Chondrocyte (in vitro differentiated cells): ENCODE measurements at regions not wholly inside any gene's neighbourhood (a gene's known extent, or its start where the extent isn't known, plus 50 kb on each side); places are given as distances from the start of the nearest gene placed in this dataset.

ENCODE experiments used
- DNase-seq: peaks from one replicate; pipeline ENCODE4 v3.0.0; 2021; ENCODE audit warnings: mixed read lengths, low spot score
- H3K27ac Mint-ChIP-seq: one replicate; pipeline ENCODE4 v1.8.0; 2021; ENCODE audit warnings: mild to moderate bottlenecking, moderate library complexity, mixed read lengths; ENCODE audit not compliant: unreplicated experiment
- H3K27me3 Mint-ChIP-seq: 2 replicates; pipeline ENCODE4 v1.8.0; 2021; ENCODE audit warnings: low read depth, mixed read lengths
- H3K36me3 Mint-ChIP-seq: 2 replicates; pipeline ENCODE4 v1.8.0; 2021; ENCODE audit warnings: low read depth, mixed read lengths
- H3K4me1 Mint-ChIP-seq: 2 replicates; pipeline ENCODE4 v1.8.0; 2021; ENCODE audit warnings: low read depth, mild to moderate bottlenecking, mixed read lengths
- H3K4me3 Mint-ChIP-seq: one replicate; pipeline ENCODE4 v1.8.0; 2021; ENCODE audit warnings: mild to moderate bottlenecking, moderate library complexity, mixed read lengths; ENCODE audit not compliant: unreplicated experiment
- H3K9me3 Mint-ChIP-seq: 2 replicates; pipeline ENCODE4 v1.8.0; 2021; ENCODE audit warnings: low read depth, mixed read lengths
- TF ChIP-seq, protein P1 (sequence below): fragments of 200-600 bp; sonication (generic); IDR thresholded peaks from 2 replicates; pipeline ENCODE4 v1.5.0; 2021; ENCODE audit warnings: antibody characterized with exemption, mild to moderate bottlenecking, moderate library complexity

DNA sequence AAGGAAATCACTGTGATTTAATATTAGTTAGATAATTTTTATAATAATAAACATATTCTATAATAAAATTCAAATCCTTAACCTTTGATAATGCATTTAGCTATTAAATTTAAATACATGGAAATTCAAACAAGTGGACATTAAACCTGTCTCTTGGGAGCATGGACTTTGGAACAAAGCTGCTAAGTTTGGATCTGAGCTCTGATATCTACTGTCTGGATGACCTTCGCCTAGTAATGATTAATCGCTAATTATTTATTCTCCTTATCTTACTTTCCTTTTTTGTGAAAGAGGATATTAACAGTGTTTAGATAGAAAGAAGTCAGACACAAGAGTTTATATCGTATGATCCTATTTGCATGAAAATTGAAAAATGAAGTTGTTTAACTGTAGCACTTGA is 980.9 kb downstream of the FSTL5 start:
- Mint-ChIP-seq H3K36me3 (no peaks in the 10 kb centered on the region), H3K4me1 (peaks cover 7% of the 10 kb centered on the region), H3K4me3 (no peak overlapping the region), H3K9me3 (no peaks in the 10 kb centered on the region), H3K27ac (no peak overlapping the region), H3K27me3 (no peaks in the 10 kb centered on the region)
- DNase-seq, result no peak
- TF ChIP-seq, protein P1, sequence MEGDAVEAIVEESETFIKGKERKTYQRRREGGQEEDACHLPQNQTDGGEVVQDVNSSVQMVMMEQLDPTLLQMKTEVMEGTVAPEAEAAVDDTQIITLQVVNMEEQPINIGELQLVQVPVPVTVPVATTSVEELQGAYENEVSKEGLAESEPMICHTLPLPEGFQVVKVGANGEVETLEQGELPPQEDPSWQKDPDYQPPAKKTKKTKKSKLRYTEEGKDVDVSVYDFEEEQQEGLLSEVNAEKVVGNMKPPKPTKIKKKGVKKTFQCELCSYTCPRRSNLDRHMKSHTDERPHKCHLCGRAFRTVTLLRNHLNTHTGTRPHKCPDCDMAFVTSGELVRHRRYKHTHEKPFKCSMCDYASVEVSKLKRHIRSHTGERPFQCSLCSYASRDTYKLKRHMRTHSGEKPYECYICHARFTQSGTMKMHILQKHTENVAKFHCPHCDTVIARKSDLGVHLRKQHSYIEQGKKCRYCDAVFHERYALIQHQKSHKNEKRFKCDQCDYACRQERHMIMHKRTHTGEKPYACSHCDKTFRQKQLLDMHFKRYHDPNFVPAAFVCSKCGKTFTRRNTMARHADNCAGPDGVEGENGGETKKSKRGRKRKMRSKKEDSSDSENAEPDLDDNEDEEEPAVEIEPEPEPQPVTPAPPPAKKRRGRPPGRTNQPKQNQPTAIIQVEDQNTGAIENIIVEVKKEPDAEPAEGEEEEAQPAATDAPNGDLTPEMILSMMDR, result no peak

- no peaks in the 10 kb centered on the region for H3K27me3 Mint-ChIP-seq
- TF ChIP-seq, protein P1, result no peak
Measured at GRCh38 chr4:161178310-161178709, 985.5 kb downstream of the FSTL5 start.

DNA sequence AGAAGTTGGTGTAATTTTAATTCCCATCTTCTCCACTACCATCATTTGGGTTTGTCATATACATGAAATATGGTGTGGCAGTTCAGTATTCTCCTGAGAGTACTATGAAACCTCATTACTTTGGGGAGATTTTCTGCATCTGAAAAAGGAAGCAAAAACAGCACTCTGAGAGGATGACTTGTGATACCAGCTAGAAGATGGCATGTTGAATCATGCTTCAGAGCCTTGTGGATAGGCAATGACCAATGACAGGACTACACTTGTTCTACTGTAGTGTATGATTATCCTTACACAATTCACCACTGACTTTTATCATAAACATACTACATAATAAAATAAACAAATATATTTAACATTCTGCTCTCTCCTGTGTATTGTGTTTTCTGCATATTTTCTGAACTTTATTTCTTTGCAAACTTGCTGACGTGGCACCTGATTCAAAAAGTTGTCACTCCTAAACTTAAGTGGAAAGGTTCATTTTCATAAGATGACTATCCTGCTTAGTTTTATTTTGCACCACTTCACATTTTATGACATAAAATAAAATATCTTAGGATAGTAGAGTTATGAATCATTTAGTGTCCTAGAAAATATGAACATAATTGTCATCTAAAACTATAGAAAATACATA is 991.3 kb downstream of the FSTL5 start:
- Mint-ChIP-seq H3K36me3 (no peaks in the 10 kb centered on the region), H3K27me3 (peaks cover 2% of the 10 kb centered on the region), H3K9me3 (no peaks in the 10 kb centered on the region), H3K27ac (no peak overlapping the region), H3K4me1 (no peaks in the 10 kb centered on the region), H3K4me3 (no peak overlapping the region)
- no peak for DNase-seq
- TF ChIP-seq, protein P1, result no peak

More at GRCh38 chr4:161178310-161178709, 985.5 kb downstream of the FSTL5 start:
- Mint-ChIP-seq H3K36me3 (no peaks in the 10 kb centered on the region), H3K4me3 (no peak overlapping the region), H3K4me1 (no peaks in the 10 kb centered on the region), H3K27ac (no peak overlapping the region), H3K9me3 (no peaks in the 10 kb centered on the region)
- DNase-seq, result no peak

DNA sequence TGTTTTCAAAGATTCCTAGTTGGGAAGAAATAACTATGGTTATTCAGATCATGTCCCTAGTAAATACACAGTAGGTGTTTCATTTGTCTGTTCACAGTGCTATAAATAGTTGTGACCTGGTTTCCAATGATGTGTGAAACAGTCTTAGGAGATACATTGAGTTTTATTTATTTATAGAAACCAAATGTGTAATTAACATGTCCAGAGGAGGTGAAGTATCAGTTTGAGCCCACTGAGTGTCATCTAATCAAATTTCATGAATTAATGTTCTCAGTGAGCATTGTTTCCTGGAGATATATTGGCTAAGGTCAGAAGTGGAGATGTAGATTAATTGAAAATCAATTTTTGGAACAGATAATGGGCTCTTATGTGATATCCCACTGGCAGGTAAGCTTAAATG is 996.3 kb downstream of the FSTL5 start:
- Mint-ChIP-seq H3K27ac (no peak overlapping the region), H3K4me3 (no peak overlapping the region), H3K4me1 (no peaks in the 10 kb centered on the region), H3K27me3 (peaks cover 3% of the 10 kb centered on the region), H3K9me3 (no peaks in the 10 kb centered on the region), H3K36me3 (no peaks in the 10 kb centered on the region)
- DNase-seq, result no peak
- TF ChIP-seq, protein P1, result no peak

- Mint-ChIP-seq H3K27ac (no peak overlapping the region), H3K9me3 (no peaks in the 10 kb centered on the region), H3K4me3 (no peak overlapping the region), H3K4me1 (no peaks in the 10 kb centered on the region), H3K27me3 (peaks cover 2% of the 10 kb centered on the region), H3K36me3 (no peaks in the 10 kb centered on the region)
- TF ChIP-seq, protein P1, result no peak
- no peak for DNase-seq
Measured at GRCh38 chr4:161160718-161161117, 1003.1 kb downstream of the FSTL5 start.
